ENCODE measurements at regions not wholly inside any gene's neighbourhood (a gene's known extent, or its start where the extent isn't known, plus 50 kb on each side); places are given as distances from the start of the nearest gene placed in this dataset.
"Not testable (repeated sequence)": the region's sequence is repeated elsewhere in the genome, so short reads cannot be mapped to it uniquely, and the experiment has no call there.

- not testable (repeated sequence) for TF ChIP-seq POLR2A (IDR thresholded peaks at IDR 0.05; ENCODE audit: low read length); GATA1 (IDR thresholded peaks at IDR 0.05; ENCODE audit: low read depth, low read length)
These were observed 203.2 kb downstream of the NPIPB11 start for GRCh38 chr16:29203046-29203932.
